SK-N-SH (cell line): ENCODE measurements at regions not wholly inside any gene's neighbourhood (a gene's known extent, or its start where the extent isn't known, plus 50 kb on each side); places are given as distances from the start of the nearest gene placed in this dataset.

Experiments used
- CTCF ChIA-PET: fragments of 300-600, 350-600 bp; formaldehyde crosslinking; extraction: SDS; loops from one replicate; lab custom pipeline; 2021; lab: Yijun Ruan, JAX
- POLR2A ChIA-PET: fragments of 350-600 bp; sonication (Branson Sonifier 250); formaldehyde crosslinking; extraction: SDS; loops from one replicate; lab custom pipeline; 2020; ENCODE audit warnings: antibody characterized with exemption, inconsistent platforms; lab: Yijun Ruan, JAX
- DNase-seq: peaks from one replicate; pipeline ENCODE4 v3.0.0; 2012
- H2AFZ ChIP-seq: fragments of 200-600 bp; sonication (generic); 2 replicates; pipeline ENCODE4 v1.8.1; 2016; ENCODE audit warnings: antibody characterized with exemption, mild to moderate bottlenecking, low read depth
- H3F3A ChIP-seq: fragments of 200-600 bp; sonication (generic); replicated peaks from 2 replicates; pipeline ENCODE3; 2016; ENCODE audit warnings: antibody characterized with exemption, mild to moderate bottlenecking; ENCODE audit not compliant: insufficient read depth
- H3K27ac ChIP-seq, 2 experiments: fragments of 200-500 bp in 1 of 2; fragments of 200-600 bp in 1 of 2; sonication (Bioruptor generic) in 1 of 2; sonication (generic), shearing (Covaris generic) in 1 of 2; 2 replicates each; pipeline versions ENCODE4 v1.5.1 to v1.6.1; 2014 to 2016; ENCODE audit warnings: low read depth in 2 of 2, inconsistent platforms in 1 of 2, low read length in 1 of 2, mild to moderate bottlenecking in 1 of 2, mixed read lengths in 1 of 2
- H3K27me3 ChIP-seq: fragments of 200-600 bp; sonication (generic), shearing (Covaris generic); 2 replicates; pipeline ENCODE4 v1.6.1; 2016; ENCODE audit warnings: mixed run types; ENCODE audit not compliant: insufficient read depth
- H3K36me3 ChIP-seq, 2 experiments: fragments of 200-500 bp in 1 of 2; fragments of 200-600 bp in 1 of 2; sonication (Bioruptor generic) in 1 of 2; sonication (generic) in 1 of 2; replicated peaks in 1 of 2; 2 replicates each; pipeline versions ENCODE3 to v1.5.1; 2014 to 2016; ENCODE audit warnings: low read length in 1 of 2, mild to moderate bottlenecking in 1 of 2; ENCODE audit not compliant: insufficient read depth in 2 of 2, control insufficient read depth in 1 of 2
- H3K4me1 ChIP-seq, 2 experiments: fragments of 200-500 bp in 1 of 2; fragments of 200-600 bp in 1 of 2; sonication (Bioruptor generic) in 1 of 2; sonication (generic), shearing (Covaris generic) in 1 of 2; 2 replicates each; pipeline versions ENCODE4 v1.5.1 to v1.6.1; 2014 to 2016; ENCODE audit warnings: low read depth in 1 of 2, low read length in 1 of 2, mixed run types in 1 of 2; ENCODE audit not compliant: insufficient read depth in 2 of 2, control insufficient read depth in 1 of 2
- H3K4me2 ChIP-seq: fragments of 200-600 bp; sonication (generic), shearing (Covaris generic); 2 replicates; pipeline ENCODE4 v1.6.1; 2017; ENCODE audit warnings: mixed run types
- H3K4me3 ChIP-seq, 2 experiments: fragments of 200-500 bp in 1 of 2; fragments of 200-600 bp in 1 of 2; sonication (Bioruptor generic) in 1 of 2; sonication (generic), shearing (Covaris generic) in 1 of 2; 2 replicates each; pipeline versions ENCODE4 v1.5.1 to v1.8.1; 2014 to 2016; ENCODE audit warnings: low read depth in 2 of 2, inconsistent platforms in 1 of 2, low read length in 1 of 2, mild to moderate bottlenecking in 1 of 2, mixed read lengths in 1 of 2, moderate library complexity in 1 of 2
- H3K79me2 ChIP-seq: fragments of 200-600 bp; sonication (generic); 2 replicates; pipeline ENCODE4 v1.8.1; 2017; ENCODE audit warnings: mild to moderate bottlenecking; ENCODE audit not compliant: insufficient read depth
- H3K9ac ChIP-seq: fragments of 200-600 bp; sonication (generic); 2 replicates; pipeline ENCODE4 v1.6.1; 2017; ENCODE audit warnings: mixed run types
- H3K9me2 ChIP-seq: fragments of 200-600 bp; sonication (generic); 2 replicates; pipeline ENCODE4 v1.6.1; 2017; ENCODE audit warnings: mixed run types
- H3K9me3 ChIP-seq: fragments of 200-600 bp; sonication (generic); 2 replicates; pipeline ENCODE4 v1.6.1; 2017; ENCODE audit warnings: mixed run types, mild to moderate bottlenecking, moderate library complexity
- H4K20me1 ChIP-seq: fragments of 200-600 bp; sonication (generic); 2 replicates; pipeline ENCODE4 v1.6.1; 2017; ENCODE audit warnings: mild to moderate bottlenecking, mixed run types; ENCODE audit not compliant: insufficient read depth
- EZH2phosphoT487 ChIP-seq: fragments of 200-600 bp; sonication (generic); IDR thresholded peaks from 2 replicates; pipeline ENCODE4 v1.6.1; 2017; ENCODE audit warnings: low read depth, mixed run types, mild to moderate bottlenecking, antibody characterized with exemption, moderate library complexity, borderline replicate concordance
- FOXM1 ChIP-seq: IDR thresholded peaks from 2 replicates; pipeline ENCODE4 v1.4.0; 2012; ENCODE audit warnings: low read depth, mild to moderate bottlenecking
- GATA2 ChIP-seq: sonication (generic); formaldehyde crosslinking; IDR thresholded peaks from 2 replicates; pipeline ENCODE4 v1.5.0; 2020; ENCODE audit warnings: mild to moderate bottlenecking, missing genetic modification reagents
- JUND ChIP-seq: IDR thresholded peaks from 2 replicates; pipeline ENCODE4 v1.4.0; 2012
- MXI1 ChIP-seq: IDR thresholded peaks from 2 replicates; pipeline ENCODE4 v1.6.1; 2012; ENCODE audit warnings: mild to moderate bottlenecking, low read depth, low read length, improper control_type of control experiment
- RCOR1 ChIP-seq: fragments of 150-350 bp; IDR thresholded peaks from 2 replicates; pipeline ENCODE4 v1.6.1; 2017; ENCODE audit warnings: antibody characterized with exemption, low read length
- RXRA ChIP-seq: IDR thresholded peaks from 2 replicates; pipeline ENCODE4 v1.4.0; 2012; ENCODE audit warnings: low read depth, mild to moderate bottlenecking, borderline replicate concordance
- SMC3 ChIP-seq: IDR thresholded peaks from 2 replicates; pipeline ENCODE4 v1.6.1; 2012; ENCODE audit warnings: low read depth, low read length, improper control_type of control experiment
- WGBS: methylation state at CpG from one replicate; pipeline ENCODE4 v1.1.6; 2017; ENCODE audit warnings: low lambda C conversion rate; 5-methylcytosine and 5-hydroxymethylcytosine counted together
- TF ChIP-seq, protein P1 (sequence below): fragments of 200-600 bp; sonication (generic); IDR thresholded peaks from 2 replicates; pipeline ENCODE4 v1.6.1; 2017; ENCODE audit warnings: antibody characterized with exemption, mild to moderate bottlenecking, moderate library complexity
- TF ChIP-seq, protein P2 (sequence below): IDR thresholded peaks from 2 replicates; pipeline ENCODE4; 2012
- TF ChIP-seq, protein P3 (sequence below): IDR thresholded peaks from 2 replicates; pipeline ENCODE4 v1.6.1; 2012; ENCODE audit warnings: mild to moderate bottlenecking, low read depth, low read length, moderate library complexity
- TF ChIP-seq, protein P4 (sequence below): IDR thresholded peaks from 2 replicates; pipeline ENCODE4 v1.4.0; 2012; ENCODE audit warnings: low read depth, borderline replicate concordance

DNA sequence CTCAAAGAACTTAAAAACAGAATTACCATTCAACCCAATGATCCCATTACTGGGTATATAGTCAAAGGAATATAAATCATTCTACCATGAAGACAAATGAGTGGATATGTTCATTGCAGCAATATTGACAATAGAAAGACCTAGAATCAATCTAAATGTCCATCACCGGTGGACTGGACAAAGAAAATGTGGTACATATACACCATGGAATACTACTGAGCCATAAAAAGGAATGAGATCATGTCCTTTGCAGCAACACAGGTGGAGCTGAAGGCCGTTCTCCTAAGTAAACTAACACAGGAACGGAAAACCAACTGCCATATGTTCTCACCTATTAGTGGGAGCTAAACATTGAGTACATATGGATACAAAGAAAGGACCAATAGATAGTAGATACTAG lies 576.7 kb upstream of the CITED2 start:
- Histone ChIP-seq H3K9me3 (peaks cover 9% of the 10 kb centered on the region), H3K79me2 (no peaks in the 10 kb centered on the region), H3K9ac (no peak overlapping the region), H3K4me1 (no peaks in the 10 kb centered on the region), H3K4me2 (no peak overlapping the region), H3K36me3 (no peaks in the 10 kb centered on the region), H3K27me3 (no peaks in the 10 kb centered on the region), H3K27ac (no peak overlapping the region), H3F3A (peaks cover 4% of the 10 kb centered on the region), H3K9me2 (no peaks in the 10 kb centered on the region), H2AFZ (no peak overlapping the region), H3K4me3 (no peak overlapping the region), H4K20me1 (no peaks in the 10 kb centered on the region)
- TF ChIP-seq MXI1 = no peak
- CTCF ChIA-PET = interaction anchor here (1.2 kb wide), 1 partner anchor 21 kb away, joined by 3 read pairs; no protein-coding TSS in a partner anchor
- WGBS = 79% methylated on average over 3 of the region's 3 CpGs
- DNase-seq = no peak
- POLR2A ChIA-PET = no interaction called here

DNA sequence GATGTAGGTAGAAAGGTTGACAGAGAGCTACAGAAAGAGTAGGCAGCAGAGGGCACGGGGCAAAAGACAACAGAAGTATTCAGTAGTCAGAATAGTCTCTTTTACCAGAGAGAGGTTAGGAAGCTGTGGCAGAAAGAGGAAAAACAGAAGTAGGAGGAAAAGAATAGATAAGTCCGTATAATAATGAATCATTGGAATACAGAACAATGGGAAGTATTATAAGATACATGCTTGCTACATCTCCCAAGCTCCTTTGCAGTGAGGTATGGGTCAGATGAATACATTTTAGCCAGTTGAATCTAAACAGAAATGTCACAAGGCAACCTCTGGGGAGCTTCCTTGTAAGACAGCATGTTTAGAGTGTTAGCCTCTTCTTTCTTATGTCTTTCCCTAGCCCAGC lies 570.5 kb upstream of the CITED2 start:
- H3K27me3 ChIP-seq = no peaks in the 10 kb centered on the region
- H3K36me3 ChIP-seq = no peaks in the 10 kb centered on the region
- TF ChIP-seq EZH2phosphoT487 = no peak
- no peak for TF ChIP-seq GATA2 (CRISPR knock-in tag)
- no peak for TF ChIP-seq SMC3
- TF ChIP-seq, protein P1, sequence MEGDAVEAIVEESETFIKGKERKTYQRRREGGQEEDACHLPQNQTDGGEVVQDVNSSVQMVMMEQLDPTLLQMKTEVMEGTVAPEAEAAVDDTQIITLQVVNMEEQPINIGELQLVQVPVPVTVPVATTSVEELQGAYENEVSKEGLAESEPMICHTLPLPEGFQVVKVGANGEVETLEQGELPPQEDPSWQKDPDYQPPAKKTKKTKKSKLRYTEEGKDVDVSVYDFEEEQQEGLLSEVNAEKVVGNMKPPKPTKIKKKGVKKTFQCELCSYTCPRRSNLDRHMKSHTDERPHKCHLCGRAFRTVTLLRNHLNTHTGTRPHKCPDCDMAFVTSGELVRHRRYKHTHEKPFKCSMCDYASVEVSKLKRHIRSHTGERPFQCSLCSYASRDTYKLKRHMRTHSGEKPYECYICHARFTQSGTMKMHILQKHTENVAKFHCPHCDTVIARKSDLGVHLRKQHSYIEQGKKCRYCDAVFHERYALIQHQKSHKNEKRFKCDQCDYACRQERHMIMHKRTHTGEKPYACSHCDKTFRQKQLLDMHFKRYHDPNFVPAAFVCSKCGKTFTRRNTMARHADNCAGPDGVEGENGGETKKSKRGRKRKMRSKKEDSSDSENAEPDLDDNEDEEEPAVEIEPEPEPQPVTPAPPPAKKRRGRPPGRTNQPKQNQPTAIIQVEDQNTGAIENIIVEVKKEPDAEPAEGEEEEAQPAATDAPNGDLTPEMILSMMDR = no peak
- TF ChIP-seq, protein P2, sequence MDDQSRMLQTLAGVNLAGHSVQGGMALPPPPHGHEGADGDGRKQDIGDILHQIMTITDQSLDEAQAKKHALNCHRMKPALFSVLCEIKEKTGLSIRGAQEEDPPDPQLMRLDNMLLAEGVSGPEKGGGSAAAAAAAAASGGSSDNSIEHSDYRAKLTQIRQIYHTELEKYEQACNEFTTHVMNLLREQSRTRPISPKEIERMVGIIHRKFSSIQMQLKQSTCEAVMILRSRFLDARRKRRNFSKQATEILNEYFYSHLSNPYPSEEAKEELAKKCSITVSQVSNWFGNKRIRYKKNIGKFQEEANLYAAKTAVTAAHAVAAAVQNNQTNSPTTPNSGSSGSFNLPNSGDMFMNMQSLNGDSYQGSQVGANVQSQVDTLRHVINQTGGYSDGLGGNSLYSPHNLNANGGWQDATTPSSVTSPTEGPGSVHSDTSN = no peak
- TF ChIP-seq, protein P3, sequence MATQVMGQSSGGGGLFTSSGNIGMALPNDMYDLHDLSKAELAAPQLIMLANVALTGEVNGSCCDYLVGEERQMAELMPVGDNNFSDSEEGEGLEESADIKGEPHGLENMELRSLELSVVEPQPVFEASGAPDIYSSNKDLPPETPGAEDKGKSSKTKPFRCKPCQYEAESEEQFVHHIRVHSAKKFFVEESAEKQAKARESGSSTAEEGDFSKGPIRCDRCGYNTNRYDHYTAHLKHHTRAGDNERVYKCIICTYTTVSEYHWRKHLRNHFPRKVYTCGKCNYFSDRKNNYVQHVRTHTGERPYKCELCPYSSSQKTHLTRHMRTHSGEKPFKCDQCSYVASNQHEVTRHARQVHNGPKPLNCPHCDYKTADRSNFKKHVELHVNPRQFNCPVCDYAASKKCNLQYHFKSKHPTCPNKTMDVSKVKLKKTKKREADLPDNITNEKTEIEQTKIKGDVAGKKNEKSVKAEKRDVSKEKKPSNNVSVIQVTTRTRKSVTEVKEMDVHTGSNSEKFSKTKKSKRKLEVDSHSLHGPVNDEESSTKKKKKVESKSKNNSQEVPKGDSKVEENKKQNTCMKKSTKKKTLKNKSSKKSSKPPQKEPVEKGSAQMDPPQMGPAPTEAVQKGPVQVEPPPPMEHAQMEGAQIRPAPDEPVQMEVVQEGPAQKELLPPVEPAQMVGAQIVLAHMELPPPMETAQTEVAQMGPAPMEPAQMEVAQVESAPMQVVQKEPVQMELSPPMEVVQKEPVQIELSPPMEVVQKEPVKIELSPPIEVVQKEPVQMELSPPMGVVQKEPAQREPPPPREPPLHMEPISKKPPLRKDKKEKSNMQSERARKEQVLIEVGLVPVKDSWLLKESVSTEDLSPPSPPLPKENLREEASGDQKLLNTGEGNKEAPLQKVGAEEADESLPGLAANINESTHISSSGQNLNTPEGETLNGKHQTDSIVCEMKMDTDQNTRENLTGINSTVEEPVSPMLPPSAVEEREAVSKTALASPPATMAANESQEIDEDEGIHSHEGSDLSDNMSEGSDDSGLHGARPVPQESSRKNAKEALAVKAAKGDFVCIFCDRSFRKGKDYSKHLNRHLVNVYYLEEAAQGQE = no peak
- TF ChIP-seq FOXM1 = no peak
- no peak for TF ChIP-seq JUND
- TF ChIP-seq RXRA = no peak
- no peak for TF ChIP-seq MXI1
- TF ChIP-seq, protein P4, sequence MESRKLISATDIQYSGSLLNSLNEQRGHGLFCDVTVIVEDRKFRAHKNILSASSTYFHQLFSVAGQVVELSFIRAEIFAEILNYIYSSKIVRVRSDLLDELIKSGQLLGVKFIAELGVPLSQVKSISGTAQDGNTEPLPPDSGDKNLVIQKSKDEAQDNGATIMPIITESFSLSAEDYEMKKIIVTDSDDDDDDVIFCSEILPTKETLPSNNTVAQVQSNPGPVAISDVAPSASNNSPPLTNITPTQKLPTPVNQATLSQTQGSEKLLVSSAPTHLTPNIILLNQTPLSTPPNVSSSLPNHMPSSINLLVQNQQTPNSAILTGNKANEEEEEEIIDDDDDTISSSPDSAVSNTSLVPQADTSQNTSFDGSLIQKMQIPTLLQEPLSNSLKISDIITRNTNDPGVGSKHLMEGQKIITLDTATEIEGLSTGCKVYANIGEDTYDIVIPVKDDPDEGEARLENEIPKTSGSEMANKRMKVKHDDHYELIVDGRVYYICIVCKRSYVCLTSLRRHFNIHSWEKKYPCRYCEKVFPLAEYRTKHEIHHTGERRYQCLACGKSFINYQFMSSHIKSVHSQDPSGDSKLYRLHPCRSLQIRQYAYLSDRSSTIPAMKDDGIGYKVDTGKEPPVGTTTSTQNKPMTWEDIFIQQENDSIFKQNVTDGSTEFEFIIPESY = no peak
- no peak for TF ChIP-seq RCOR1
- TF ChIP-seq, all 33 proteins: peak for 0
- Histone ChIP-seq H2AFZ (peak overlapping the region; percentile 59), H3K4me1 (peaks cover 0 to 16% of the 10 kb centered on the region in 2 experiments; a peak in 1 of 4 replicates), H3K27ac (no peak overlapping the region), H3K4me3 (no peak overlapping the region), H3F3A (peaks cover 13% of the 10 kb centered on the region), H4K20me1 (no peaks in the 10 kb centered on the region), H3K9ac (no peak overlapping the region), H3K4me2 (no peak overlapping the region), H3K79me2 (no peaks in the 10 kb centered on the region), H3K9me3 (no peaks in the 10 kb centered on the region), H3K9me2 (no peaks in the 10 kb centered on the region)
- ChIA-PET POLR2A (no interaction called here), CTCF (no interaction called here)
- no peak for DNase-seq
- WGBS = 77% methylated on average over 2 of the region's 2 CpGs
